Fibroblast of lung (primary cell): ENCODE measurements at regions not wholly inside any gene's neighbourhood (a gene's known extent, or its start where the extent isn't known, plus 50 kb on each side); places are given as distances from the start of the nearest gene placed in this dataset.

Source experiments
- DNase-seq, 2 donors: peaks; one replicate each; pipeline versions ENCODE4 v3.0.0 to v3.0.0-alpha.2; 2010; ENCODE audit warnings: low read depth in 2 of 2
- H2AFZ ChIP-seq: 2 replicates; pipeline ENCODE4 v1.5.1; 2012; ENCODE audit warnings: low read length, control low read depth, inconsistent platforms
- H3K27ac ChIP-seq: 2 replicates; pipeline ENCODE4 v1.5.1; 2011; ENCODE audit warnings: low read length, control low read depth; ENCODE audit not compliant: insufficient read depth
- H3K27me3 ChIP-seq: 2 replicates; pipeline ENCODE4 v1.5.1; 2011; ENCODE audit warnings: mild to moderate bottlenecking, low read length; ENCODE audit not compliant: control insufficient read depth, insufficient read depth
- H3K36me3 ChIP-seq: 2 replicates; pipeline ENCODE4 v1.5.1; 2011; ENCODE audit warnings: low read length; ENCODE audit not compliant: control insufficient read depth, insufficient read depth
- H3K4me1 ChIP-seq: 2 replicates; pipeline ENCODE4 v1.5.1; 2011; ENCODE audit warnings: low read length; ENCODE audit not compliant: control insufficient read depth, insufficient read depth; ENCODE audit errors: extremely low read depth
- H3K4me2 ChIP-seq: 2 replicates; pipeline ENCODE4 v1.5.1; 2011; ENCODE audit warnings: low read length, control low read depth; ENCODE audit not compliant: insufficient read depth; ENCODE audit errors: extremely low read depth
- H3K4me3 ChIP-seq, 4 experiments: fragments of 200-600 bp in 1 of 4; sonication (generic) in 1 of 4; replicated peaks in 1 of 4; 2 replicates each; pipeline ENCODE4 v1.5.1; 2011 to 2016; ENCODE audit warnings: low read length in 4 of 4, low read depth in 3 of 4, mild to moderate bottlenecking in 3 of 4, control low read depth in 2 of 4, inconsistent platforms in 1 of 4, mixed read lengths in 1 of 4; ENCODE audit not compliant: insufficient read depth in 1 of 4; ENCODE audit errors: control extremely low read depth in 1 of 4
- H3K79me2 ChIP-seq: 2 replicates; pipeline ENCODE4 v1.5.1; 2012; ENCODE audit warnings: mild to moderate bottlenecking, low read length, inconsistent platforms; ENCODE audit not compliant: control insufficient read depth, insufficient read depth
- H3K9ac ChIP-seq: 2 replicates; pipeline ENCODE4 v1.5.1; 2011; ENCODE audit warnings: mild to moderate bottlenecking, low read length, control low read depth; ENCODE audit not compliant: insufficient read depth
- H3K9me3 ChIP-seq: 2 replicates; pipeline ENCODE4 v1.5.1; 2012; ENCODE audit warnings: low read depth, low read length; ENCODE audit not compliant: control insufficient read depth, insufficient read depth
- H4K20me1 ChIP-seq: 2 replicates; pipeline ENCODE4 v1.5.1; 2011; ENCODE audit warnings: low read length; ENCODE audit not compliant: control insufficient read depth, insufficient read depth; ENCODE audit errors: extremely low read depth
- CTCF ChIP-seq, 2 donors: IDR thresholded peaks in 1 of 2; conservative IDR thresholded peaks in 1 of 2; 1 replicate in 1 of 2; 2 replicates in 1 of 2; pipeline ENCODE4 v1.5.1; 2011 to 2012; ENCODE audit warnings: low read length in 2 of 2, control low read depth in 1 of 2, inconsistent platforms in 1 of 2, low read depth in 1 of 2, mild to moderate bottlenecking in 1 of 2
- EZH2 ChIP-seq: IDR thresholded peaks from 2 replicates; pipeline ENCODE4 v1.5.1; 2012; ENCODE audit warnings: low read length, control low read depth, mild to moderate bottlenecking; ENCODE audit errors: missing control alignments

GRCh38 chr5:155872629-155873220, 454.2 kb upstream of the SGCD start:
- DNase-seq: no peak
- Histone ChIP-seq H4K20me1 (no peaks in the 10 kb centered on the region), H3K36me3 (no peaks in the 10 kb centered on the region), H3K4me3 (no peak overlapping the region), H2AFZ (no peak overlapping the region), H3K27ac (no peak overlapping the region), H3K4me2 (no peak overlapping the region), H3K4me1 (no peaks in the 10 kb centered on the region), H3K27me3 (no peaks in the 10 kb centered on the region), H3K9me3 (no peaks in the 10 kb centered on the region), H3K79me2 (no peaks in the 10 kb centered on the region), H3K9ac (no peak overlapping the region)
- TF ChIP-seq CTCF (conservative IDR thresholded peaks at IDR 0.05 in 1 of 2, IDR thresholded peaks at IDR 0.05 in 1 of 2; ENCODE audit: low read depth in 1 of 2, low read length in 2 of 2) (no peak), EZH2 (no peak)

- DNase-seq: peak in 1 of 2 donors; percentile 36
- Histone ChIP-seq H3K4me3 (no peak overlapping the region), H3K9me3 (no peaks in the 10 kb centered on the region), H3K4me1 (no peaks in the 10 kb centered on the region), H3K9ac (no peak overlapping the region), H3K27ac (no peak overlapping the region), H3K27me3 (no peaks in the 10 kb centered on the region), H4K20me1 (no peaks in the 10 kb centered on the region), H3K4me2 (no peak overlapping the region), H3K79me2 (no peaks in the 10 kb centered on the region), H2AFZ (no peak overlapping the region), H3K36me3 (no peaks in the 10 kb centered on the region)
- TF ChIP-seq EZH2 (no peak), CTCF (conservative IDR thresholded peaks at IDR 0.05 in 1 of 2, IDR thresholded peaks at IDR 0.05 in 1 of 2; ENCODE audit: low read depth in 1 of 2, low read length in 2 of 2) (no peak)
Measured at GRCh38 chr5:155878991-155879575, 447.9 kb upstream of the SGCD start.

- H3K36me3 ChIP-seq: no peaks in the 10 kb centered on the region
- no peaks in the 10 kb centered on the region for H3K79me2 ChIP-seq
- no peaks in the 10 kb centered on the region for H3K9me3 ChIP-seq
- H2AFZ ChIP-seq: no peak overlapping the region
- TF ChIP-seq EZH2 (no peak), CTCF (conservative IDR thresholded peaks at IDR 0.05 in 1 of 2, IDR thresholded peaks at IDR 0.05 in 1 of 2; ENCODE audit: low read depth in 1 of 2, low read length in 2 of 2) (no peak)
- no peaks in the 10 kb centered on the region for H3K4me1 ChIP-seq
- no peak overlapping the region for H3K4me3 ChIP-seq
- H3K9ac ChIP-seq: no peak overlapping the region
- no peaks in the 10 kb centered on the region for H3K27me3 ChIP-seq
- no peaks in the 10 kb centered on the region for H4K20me1 ChIP-seq
- H3K4me2 ChIP-seq: no peak overlapping the region
- no peak overlapping the region for H3K27ac ChIP-seq
- DNase-seq: peak in 1 of 2 donors; percentile 6
Measured at GRCh38 chr5:155884041-155884440, 442.9 kb upstream of the SGCD start.
